ENCODE measurements at regions not wholly inside any gene's neighbourhood (a gene's known extent, or its start where the extent isn't known, plus 50 kb on each side); places are given as distances from the start of the nearest gene placed in this dataset.

DNA sequence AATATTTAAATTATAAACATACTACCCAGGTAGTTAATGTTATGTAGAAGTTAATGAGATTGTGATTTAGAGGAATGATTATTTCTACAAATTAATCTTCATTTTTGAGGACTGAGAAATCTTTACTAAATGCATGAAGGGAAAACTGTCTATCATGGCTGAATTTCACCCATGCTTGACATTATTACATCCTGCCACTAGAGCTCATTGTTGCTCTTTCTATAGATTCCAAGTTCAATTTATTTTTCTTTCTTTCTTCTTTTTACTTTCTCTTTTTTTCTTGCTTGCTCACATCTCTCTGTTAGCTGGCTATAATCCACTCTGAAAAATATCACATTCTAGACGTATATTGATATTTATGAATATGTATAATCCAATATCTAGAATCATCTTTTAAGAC, 505.0 kb upstream of the KLHL1 start:
- ATAC-seq = peak; percentile 46; the same call in 1 of the 3 replicates

DNA sequence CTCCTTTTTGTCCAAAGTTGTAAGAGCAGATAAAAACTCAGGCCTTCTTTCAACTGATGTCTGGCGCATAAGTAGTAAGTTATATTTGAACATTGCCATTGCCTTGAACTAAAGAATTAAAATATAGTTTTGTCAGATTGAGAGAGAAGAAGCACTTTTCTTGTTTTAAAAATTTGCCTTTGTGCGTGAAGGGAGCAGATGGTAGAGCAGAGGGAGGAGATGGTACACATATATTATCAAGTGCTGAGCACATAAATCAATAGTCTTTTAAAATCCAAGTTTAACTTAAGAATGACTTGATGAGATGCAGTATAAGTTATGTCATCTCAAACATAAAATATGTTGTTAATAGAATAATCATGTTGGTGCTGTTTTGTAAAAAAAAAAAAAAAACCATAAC, 504.6 kb upstream of the KLHL1 start:
- ATAC-seq = no peak
- TF ChIP-seq PATZ1 (CRISPR knock-in tag; IDR thresholded peaks at IDR 0.05; ENCODE audit: borderline replicate concordance) = no peak
- TF ChIP-seq ZFP30 (CRISPR knock-in tag; IDR thresholded peaks at IDR 0.05) = no peak
- no peak for TF ChIP-seq CSDC2 (CRISPR knock-in tag; IDR thresholded peaks at IDR 0.05)
- no peak for TF ChIP-seq ZNF70 (CRISPR knock-in tag; IDR thresholded peaks at IDR 0.05)
- TF ChIP-seq ARNTL (CRISPR knock-in tag; IDR thresholded peaks at IDR 0.05; ENCODE audit: borderline replicate concordance, low read depth) = no peak
- no peak for TF ChIP-seq ESRRG (CRISPR knock-in tag; IDR thresholded peaks at IDR 0.05)
- no peak for TF ChIP-seq TCF4 (CRISPR knock-in tag; IDR thresholded peaks at IDR 0.05; ENCODE audit: borderline replicate concordance)
- TF ChIP-seq ZFP3 (CRISPR knock-in tag; IDR thresholded peaks at IDR 0.05) = no peak
- no peak for TF ChIP-seq ZNF8 (CRISPR knock-in tag; IDR thresholded peaks at IDR 0.05)
- TF ChIP-seq ISL1 (CRISPR knock-in tag; IDR thresholded peaks at IDR 0.05) = no peak
- TF ChIP-seq, protein P1, sequence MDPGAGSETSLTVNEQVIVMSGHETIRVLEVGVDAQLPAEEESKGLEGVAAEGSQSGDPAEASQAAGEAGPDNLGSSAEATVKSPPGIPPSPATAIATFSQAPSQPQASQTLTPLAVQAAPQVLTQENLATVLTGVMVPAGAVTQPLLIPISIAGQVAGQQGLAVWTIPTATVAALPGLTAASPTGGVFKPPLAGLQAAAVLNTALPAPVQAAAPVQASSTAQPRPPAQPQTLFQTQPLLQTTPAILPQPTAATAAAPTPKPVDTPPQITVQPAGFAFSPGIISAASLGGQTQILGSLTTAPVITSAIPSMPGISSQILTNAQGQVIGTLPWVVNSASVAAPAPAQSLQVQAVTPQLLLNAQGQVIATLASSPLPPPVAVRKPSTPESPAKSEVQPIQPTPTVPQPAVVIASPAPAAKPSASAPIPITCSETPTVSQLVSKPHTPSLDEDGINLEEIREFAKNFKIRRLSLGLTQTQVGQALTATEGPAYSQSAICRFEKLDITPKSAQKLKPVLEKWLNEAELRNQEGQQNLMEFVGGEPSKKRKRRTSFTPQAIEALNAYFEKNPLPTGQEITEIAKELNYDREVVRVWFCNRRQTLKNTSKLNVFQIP (CRISPR knock-in tag; IDR thresholded peaks at IDR 0.05; ENCODE audit: borderline replicate concordance, low read depth) = no peak
- no peak for TF ChIP-seq BACH2 (CRISPR knock-in tag; IDR thresholded peaks at IDR 0.05; ENCODE audit: borderline replicate concordance)
- TF ChIP-seq SNAI2 (CRISPR knock-in tag; IDR thresholded peaks at IDR 0.05) = no peak
- no peak for TF ChIP-seq PPARA (CRISPR knock-in tag; IDR thresholded peaks at IDR 0.05; ENCODE audit: borderline replicate concordance)
- TF ChIP-seq TSHZ2 (CRISPR knock-in tag; IDR thresholded peaks at IDR 0.05) = no peak
- no peak for TF ChIP-seq OSR1 (CRISPR knock-in tag; IDR thresholded peaks at IDR 0.05)
- TF ChIP-seq RARB (CRISPR knock-in tag; IDR thresholded peaks at IDR 0.05) = no peak

More for the DNA sequence above, 505.0 kb upstream of the KLHL1 start:
- no peak for TF ChIP-seq OSR1 (CRISPR knock-in tag; IDR thresholded peaks at IDR 0.05)
- TF ChIP-seq ZFP30 (CRISPR knock-in tag; IDR thresholded peaks at IDR 0.05) = no peak
- no peak for TF ChIP-seq SNAI2 (CRISPR knock-in tag; IDR thresholded peaks at IDR 0.05)

- no peak for TF ChIP-seq ISL1 (CRISPR knock-in tag; IDR thresholded peaks at IDR 0.05)
- TF ChIP-seq, protein P1 (CRISPR knock-in tag; IDR thresholded peaks at IDR 0.05; ENCODE audit: borderline replicate concordance, low read depth) = no peak
- TF ChIP-seq CSDC2 (CRISPR knock-in tag; IDR thresholded peaks at IDR 0.05) = no peak
- TF ChIP-seq PATZ1 (CRISPR knock-in tag; IDR thresholded peaks at IDR 0.05; ENCODE audit: borderline replicate concordance) = no peak
- no peak for TF ChIP-seq TOX (CRISPR knock-in tag; IDR thresholded peaks at IDR 0.05; ENCODE audit: borderline replicate concordance)
- TF ChIP-seq, protein P2, sequence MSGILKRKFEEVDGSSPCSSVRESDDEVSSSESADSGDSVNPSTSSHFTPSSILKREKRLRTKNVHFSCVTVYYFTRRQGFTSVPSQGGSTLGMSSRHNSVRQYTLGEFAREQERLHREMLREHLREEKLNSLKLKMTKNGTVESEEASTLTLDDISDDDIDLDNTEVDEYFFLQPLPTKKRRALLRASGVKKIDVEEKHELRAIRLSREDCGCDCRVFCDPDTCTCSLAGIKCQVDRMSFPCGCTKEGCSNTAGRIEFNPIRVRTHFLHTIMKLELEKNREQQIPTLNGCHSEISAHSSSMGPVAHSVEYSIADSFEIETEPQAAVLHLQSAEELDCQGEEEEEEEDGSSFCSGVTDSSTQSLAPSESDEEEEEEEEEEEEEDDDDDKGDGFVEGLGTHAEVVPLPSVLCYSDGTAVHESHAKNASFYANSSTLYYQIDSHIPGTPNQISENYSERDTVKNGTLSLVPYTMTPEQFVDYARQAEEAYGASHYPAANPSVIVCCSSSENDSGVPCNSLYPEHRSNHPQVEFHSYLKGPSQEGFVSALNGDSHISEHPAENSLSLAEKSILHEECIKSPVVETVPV (CRISPR knock-in tag; IDR thresholded peaks at IDR 0.05) = no peak
- TF ChIP-seq ZFP3 (CRISPR knock-in tag; IDR thresholded peaks at IDR 0.05) = no peak
- TF ChIP-seq ZNF8 (CRISPR knock-in tag; IDR thresholded peaks at IDR 0.05) = no peak
- no peak for TF ChIP-seq ZC3H10 (CRISPR knock-in tag; IDR thresholded peaks at IDR 0.05)
- TF ChIP-seq ESRRG (CRISPR knock-in tag; IDR thresholded peaks at IDR 0.05) = no peak
- no peak for TF ChIP-seq ARNTL (CRISPR knock-in tag; IDR thresholded peaks at IDR 0.05; ENCODE audit: borderline replicate concordance, low read depth)
- TF ChIP-seq, protein P3, sequence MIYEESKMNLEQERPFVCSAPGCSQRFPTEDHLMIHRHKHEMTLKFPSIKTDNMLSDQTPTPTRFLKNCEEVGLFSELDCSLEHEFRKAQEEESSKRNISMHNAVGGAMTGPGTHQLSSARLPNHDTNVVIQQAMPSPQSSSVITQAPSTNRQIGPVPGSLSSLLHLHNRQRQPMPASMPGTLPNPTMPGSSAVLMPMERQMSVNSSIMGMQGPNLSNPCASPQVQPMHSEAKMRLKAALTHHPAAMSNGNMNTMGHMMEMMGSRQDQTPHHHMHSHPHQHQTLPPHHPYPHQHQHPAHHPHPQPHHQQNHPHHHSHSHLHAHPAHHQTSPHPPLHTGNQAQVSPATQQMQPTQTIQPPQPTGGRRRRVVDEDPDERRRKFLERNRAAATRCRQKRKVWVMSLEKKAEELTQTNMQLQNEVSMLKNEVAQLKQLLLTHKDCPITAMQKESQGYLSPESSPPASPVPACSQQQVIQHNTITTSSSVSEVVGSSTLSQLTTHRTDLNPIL (CRISPR knock-in tag; IDR thresholded peaks at IDR 0.05; ENCODE audit: low read depth) = no peak
- no peak for TF ChIP-seq ZNF565 (CRISPR knock-in tag; conservative IDR thresholded peaks at IDR 0.05; ENCODE audit: low read depth)
- TF ChIP-seq RARB (CRISPR knock-in tag; IDR thresholded peaks at IDR 0.05) = no peak
- no peak for TF ChIP-seq ZFP30 (CRISPR knock-in tag; IDR thresholded peaks at IDR 0.05)
- no peak for TF ChIP-seq TCF4 (CRISPR knock-in tag; IDR thresholded peaks at IDR 0.05; ENCODE audit: borderline replicate concordance)
- no peak for ATAC-seq
Measured at GRCh38 chr13:70604448-70604847, 496.2 kb upstream of the KLHL1 start.

All from SK-N-SH treated with all-trans-retinoic acid at 6 μM for 48 hours (cell line).